ENCODE measurements at regions not wholly inside any gene's neighbourhood (a gene's known extent, or its start where the extent isn't known, plus 50 kb on each side); places are given as distances from the start of the nearest gene placed in this dataset.
"Not testable (repeated sequence)": the region's sequence is repeated elsewhere in the genome, so short reads cannot be mapped to it uniquely, and the experiment has no call there.

- not testable (repeated sequence) for TF ChIP-seq CTCF (IDR thresholded peaks at IDR 0.05); POLR2AphosphoS5 (IDR thresholded peaks at IDR 0.05; ENCODE audit: insufficient read depth in 1 of 2, low read depth in 1 of 2)
Measured at GRCh38 chr18:70389036-70389435, 100.2 kb downstream of the SOCS6 start.
